Left ventricle myocardium superior (tissue), 1 donor: ENCODE measurements at regions not wholly inside any gene's neighbourhood (a gene's known extent, or its start where the extent isn't known, plus 50 kb on each side); places are given as distances from the start of the nearest gene placed in this dataset.

Source experiments
- ATAC-seq: fragments of 200-7000 bp; cut with Tn5 transposase; one replicate; pipeline ENCODE4 v1.9.1; 2020; ENCODE audit warnings: mild to moderate bottlenecking, moderate library complexity
- DNase-seq: peaks from one replicate; pipeline ENCODE4 v3.0.0-alpha.2; 2020
- intact Hi-C: fragments of 100-400 bp; cut with micrococcal nuclease; formaldehyde crosslinking; loops from one replicate; pipeline ENCODE4 v1.11.0; 2022
- donor health status: DM: no; HTN: yes; CAD: no; lungs with severe emphysema.

DNA sequence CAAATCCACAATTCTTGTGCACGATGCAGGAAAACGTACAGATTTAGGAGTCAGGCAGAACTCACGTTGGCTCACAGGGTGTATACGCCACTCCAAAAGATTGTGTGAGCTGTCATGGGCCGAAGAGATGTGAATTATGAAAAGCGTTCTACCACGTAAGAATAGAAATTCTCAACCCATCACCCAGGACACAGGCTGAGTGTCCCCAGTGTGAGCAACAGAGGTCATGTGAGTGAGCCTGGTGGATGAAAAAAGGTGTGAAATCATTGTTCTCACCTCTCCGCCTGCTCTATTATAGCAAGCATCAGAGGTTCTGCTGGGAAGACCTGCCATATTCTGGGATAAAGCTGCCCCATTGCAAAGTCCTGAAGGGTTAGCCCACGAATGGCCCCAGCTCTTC, 235.0 kb downstream of the MN1 start:
- ATAC-seq (no peak), DNase-seq (no peak)
- intact Hi-C loops = no loop called here

DNA sequence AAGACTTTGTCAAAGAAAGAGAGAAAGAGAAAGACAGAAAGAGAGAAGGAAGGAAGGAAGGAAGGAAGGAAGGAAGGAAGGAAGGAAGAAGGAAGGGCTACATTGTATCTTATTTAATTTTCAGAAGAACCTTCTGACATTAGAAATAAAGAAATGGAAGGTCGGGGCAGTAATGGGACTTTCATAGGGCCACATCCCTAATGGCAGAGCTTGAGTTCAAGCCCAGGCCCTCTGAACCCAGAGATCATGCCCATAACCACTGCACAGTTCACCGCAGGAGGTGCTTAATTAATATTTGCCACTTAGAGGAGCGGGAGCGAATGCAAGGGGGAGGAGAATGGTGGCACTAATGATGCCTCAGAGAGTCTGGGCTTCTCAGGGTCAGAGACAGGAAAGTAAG, 233.3 kb downstream of the MN1 start:
- no peak for DNase-seq
- no peak for ATAC-seq
- intact Hi-C loops = no loop called here

DNA sequence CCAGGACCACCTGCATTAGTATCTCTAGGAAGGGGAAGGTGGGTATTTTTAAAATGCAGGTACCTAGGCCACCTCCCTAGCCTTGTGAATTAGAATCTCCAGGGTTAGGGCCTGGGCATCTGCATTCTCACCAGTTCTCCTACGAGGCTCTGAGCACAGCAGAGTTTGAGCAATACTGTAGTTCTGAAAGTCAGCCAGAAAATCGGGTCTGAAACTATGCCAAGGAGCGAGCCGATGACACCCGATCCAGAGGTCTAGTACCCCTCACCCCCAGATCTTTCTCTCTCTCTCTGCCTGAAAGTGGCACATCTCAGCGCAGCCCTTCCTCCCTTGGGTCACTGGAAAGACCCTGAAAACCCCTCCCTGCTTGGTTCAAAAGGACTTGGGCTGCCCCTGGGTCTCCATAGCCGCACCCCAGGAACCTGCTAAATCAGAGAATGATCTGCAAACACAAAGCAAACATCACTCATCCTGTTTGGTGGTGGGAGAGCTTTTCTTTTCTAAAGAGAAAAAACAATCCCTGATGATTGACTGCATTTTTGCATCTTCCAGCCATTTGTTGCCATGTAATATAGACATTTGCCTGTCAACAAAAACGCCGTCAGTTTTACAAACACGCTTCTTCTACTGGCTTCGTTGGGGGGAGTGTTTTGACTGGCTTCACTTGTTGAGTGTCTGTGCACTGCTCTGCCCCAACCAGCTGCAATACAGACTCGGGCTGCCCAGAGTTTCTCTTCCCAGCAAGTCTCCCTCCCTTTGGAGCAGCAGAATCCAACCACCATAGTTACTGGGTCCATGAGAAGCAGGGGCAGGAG, 229.9 kb downstream of the MN1 start:
- no peak for ATAC-seq
- DNase-seq = no peak
- intact Hi-C loops = no loop called here

DNA sequence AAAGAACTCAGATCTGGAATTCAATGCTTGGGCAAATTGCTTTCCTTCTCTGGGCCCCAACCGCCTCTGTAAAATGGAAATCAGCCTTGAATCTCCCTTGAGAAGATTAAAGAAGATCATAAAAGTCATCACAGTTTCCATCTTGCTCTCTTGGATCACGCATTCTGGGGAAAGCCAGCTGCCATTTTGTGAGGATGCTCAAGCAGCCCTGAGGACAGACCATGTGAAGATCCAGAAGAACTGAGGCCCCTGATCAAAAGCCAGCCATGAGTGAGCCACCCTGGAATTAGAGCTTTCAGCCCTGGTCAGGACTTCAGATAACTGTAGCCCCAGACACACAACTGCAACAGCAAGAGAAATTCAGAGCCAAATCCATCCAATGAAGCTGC, 229.3 kb downstream of the MN1 start:
- ATAC-seq (no peak), DNase-seq (no peak)
- intact Hi-C loops = no loop called here

DNA sequence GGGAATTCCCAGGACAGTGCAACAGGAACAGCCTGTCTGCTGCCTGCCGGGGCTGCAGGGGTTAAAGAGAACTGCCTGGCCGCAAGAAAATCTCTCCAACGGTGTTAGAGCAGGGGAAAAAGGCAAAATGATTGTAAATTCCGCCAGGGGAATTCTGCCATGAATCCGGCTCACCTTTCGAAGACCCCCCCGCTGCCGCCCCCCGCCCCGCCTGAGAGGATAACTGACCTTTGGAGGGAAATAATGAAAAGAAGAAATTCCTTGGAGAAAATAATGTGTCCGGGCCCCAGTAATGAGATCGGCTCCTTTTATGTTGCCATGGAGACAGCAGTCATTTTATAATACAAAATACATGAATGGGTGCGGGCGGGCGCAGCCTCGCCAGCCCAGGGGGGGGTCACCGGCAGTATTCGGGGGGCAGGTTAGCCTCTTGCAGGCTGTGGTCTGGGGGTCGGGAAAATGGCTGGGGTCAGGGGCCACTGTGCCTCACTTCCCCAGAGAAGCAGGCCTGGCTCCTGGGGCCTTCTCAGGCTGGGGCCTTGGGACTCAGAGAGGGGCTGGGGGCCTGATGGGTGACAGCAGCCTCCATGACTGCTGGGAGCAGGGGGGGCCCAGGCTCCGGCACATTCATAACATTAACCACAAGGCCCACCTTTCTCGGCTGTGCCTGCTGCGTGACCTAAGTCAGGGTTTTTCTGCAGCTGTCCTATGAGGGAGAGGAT, 228.1 kb downstream of the MN1 start:
- intact Hi-C loops = no loop called here
- ATAC-seq (no peak), DNase-seq (no peak)

- intact Hi-C loops = no loop called here
- no peak for ATAC-seq
- no peak for DNase-seq
Measured at GRCh38 chr22:27574002-27574366, 227.6 kb downstream of the MN1 start.

- intact Hi-C loops = no loop called here
- ATAC-seq = no peak
- DNase-seq = no peak
Measured at GRCh38 chr22:27574651-27575050, 226.9 kb downstream of the MN1 start.

GRCh38 chr22:27575348-27575747, 226.2 kb downstream of the MN1 start:
- ATAC-seq = no peak
- intact Hi-C loops = no loop called here
- DNase-seq = no peak

GRCh38 chr22:27576413-27576812, 225.1 kb downstream of the MN1 start:
- ATAC-seq = peak; percentile 72
- peak; percentile 71 for DNase-seq
- intact Hi-C loops = no loop called here

- DNase-seq = peak; percentile 63
- peak; percentile 64 for ATAC-seq
- intact Hi-C loops = no loop called here
Measured at GRCh38 chr22:27576815-27577573, 224.6 kb downstream of the MN1 start.

GRCh38 chr22:27577574-27577969, 224.0 kb downstream of the MN1 start:
- DNase-seq = no peak
- intact Hi-C loops = no loop called here
- no peak for ATAC-seq

GRCh38 chr22:27578937-27579617, 222.5 kb downstream of the MN1 start:
- peak; percentile 35 for ATAC-seq
- no peak for DNase-seq
- intact Hi-C loops = no loop called here

GRCh38 chr22:27580311-27580897, 221.2 kb downstream of the MN1 start:
- DNase-seq (no peak), ATAC-seq (no peak)
- intact Hi-C loops = no loop called here

DNA sequence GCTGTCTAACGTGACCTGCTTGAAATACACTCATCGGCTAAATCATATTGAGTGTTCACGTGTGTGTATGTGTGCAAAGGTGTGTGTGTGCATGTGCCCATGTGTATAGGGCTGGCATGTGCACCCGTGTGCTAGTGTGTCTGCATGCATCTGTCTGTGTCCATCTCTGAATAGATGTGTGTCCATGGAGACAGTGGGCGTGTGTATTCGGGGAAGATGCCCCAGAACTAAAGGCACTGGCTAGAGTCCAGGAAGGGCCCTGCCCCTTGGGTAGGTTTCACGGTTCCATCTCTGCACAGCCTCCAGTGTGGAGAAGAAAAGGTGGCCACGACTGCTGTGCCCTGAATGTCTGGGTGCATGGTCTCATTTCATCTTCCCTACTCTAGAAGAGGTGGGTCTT, 220.3 kb downstream of the MN1 start:
- ATAC-seq (no peak), DNase-seq (no peak)
- intact Hi-C loops = no loop called here

DNA sequence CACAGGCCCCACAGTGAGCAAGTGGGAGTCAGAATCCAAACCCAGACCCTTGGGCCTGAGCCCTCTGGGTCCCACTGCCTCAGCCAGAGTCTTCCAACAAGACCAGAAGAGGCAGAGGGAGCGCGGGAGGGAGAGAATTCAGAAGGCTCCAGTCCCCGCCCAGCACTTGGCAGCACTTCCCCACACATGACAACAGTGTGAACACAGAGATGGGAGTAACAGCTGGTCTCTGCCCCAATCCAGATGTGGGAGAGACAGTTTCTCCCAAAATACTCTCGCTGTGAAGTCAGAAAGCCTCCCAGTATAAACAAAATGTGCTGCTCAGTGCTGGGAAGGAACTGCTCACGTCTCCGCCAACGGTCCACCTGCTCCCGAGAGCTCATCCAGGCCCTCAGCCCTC, 219.9 kb downstream of the MN1 start:
- peak; percentile 87 for ATAC-seq

DNA sequence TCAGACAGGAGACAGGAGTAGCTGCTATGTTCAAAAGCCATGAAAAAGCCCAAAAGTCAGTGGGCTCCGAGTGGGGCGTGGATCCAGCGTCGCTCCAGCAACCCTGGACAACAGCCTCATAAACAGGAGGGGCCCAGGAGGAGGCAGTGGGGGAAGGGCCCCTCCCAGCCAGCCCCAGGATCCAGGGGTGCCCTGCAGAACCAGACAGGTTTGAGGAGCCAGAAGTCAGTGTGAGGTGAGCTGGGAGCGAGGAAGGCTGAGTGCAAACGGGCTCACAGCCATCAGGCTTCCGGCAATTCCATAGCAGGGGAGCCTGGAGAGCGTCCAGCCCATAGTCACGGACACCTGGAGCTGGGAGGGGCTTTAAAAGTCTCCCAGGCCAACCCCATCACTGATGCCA, 217.7 kb downstream of the MN1 start:
- ATAC-seq (no peak), DNase-seq (no peak)
- intact Hi-C loops = no loop called here

More for the DNA sequence above, 219.9 kb downstream of the MN1 start:
- DNase-seq = peak; percentile 92
- intact Hi-C loops = no loop called here

GRCh38 chr22:27585141-27585540, 216.4 kb downstream of the MN1 start:
- intact Hi-C loops = no loop called here
- DNase-seq (no peak), ATAC-seq (no peak)

DNA sequence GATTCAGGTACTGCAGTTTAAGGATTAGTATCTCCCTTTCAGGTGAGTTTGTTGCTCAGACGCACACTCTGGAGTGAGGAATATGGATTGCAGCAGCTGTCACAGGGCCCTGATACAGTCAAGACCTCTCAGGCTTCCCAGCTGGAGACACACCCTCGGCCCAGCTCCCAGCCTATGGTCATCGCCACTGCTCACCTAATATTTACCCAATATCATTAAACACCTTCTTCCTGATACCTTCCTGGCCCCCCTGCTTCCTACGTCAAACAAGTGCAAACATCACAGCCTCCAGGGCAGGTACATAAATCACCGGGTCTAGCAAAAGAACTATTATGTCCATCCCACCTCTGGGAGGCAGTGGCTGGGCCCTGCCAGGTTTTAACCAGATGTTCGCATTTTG, 213.3 kb downstream of the MN1 start:
- DNase-seq = no peak
- intact Hi-C loops = no loop called here
- no peak for ATAC-seq

DNA sequence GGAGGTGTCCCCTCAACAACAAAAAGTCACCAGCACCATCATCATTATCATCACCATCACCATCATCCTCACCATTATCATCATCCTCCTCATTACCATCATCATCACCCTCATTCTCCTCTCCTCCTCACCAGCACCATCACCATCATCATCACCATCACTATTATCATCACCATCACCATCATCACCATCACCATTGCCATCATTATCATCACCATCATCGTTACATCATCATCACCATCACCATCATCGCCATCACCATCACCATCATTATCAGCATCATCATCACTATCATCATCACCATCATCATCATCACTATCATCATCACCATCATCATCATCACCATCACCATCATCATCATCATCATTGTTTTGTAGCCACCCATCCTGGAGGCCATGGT, 212.6 kb downstream of the MN1 start:
- DNase-seq = no peak
- ATAC-seq = no peak
- intact Hi-C loops = no loop called here
